HG03342 (cell line): ENCODE measurements at regions not wholly inside any gene's neighbourhood (a gene's known extent, or its start where the extent isn't known, plus 50 kb on each side); places are given as distances from the start of the nearest gene placed in this dataset.

ENCODE experiments used
- ATAC-seq: cut with Tn5 transposase; IDR thresholded peaks from one replicate; pipeline ENCODE4 v1.9.1; 2021; ENCODE audit warnings: mild to moderate bottlenecking, moderate library complexity; ENCODE audit not compliant: unreplicated experiment

DNA sequence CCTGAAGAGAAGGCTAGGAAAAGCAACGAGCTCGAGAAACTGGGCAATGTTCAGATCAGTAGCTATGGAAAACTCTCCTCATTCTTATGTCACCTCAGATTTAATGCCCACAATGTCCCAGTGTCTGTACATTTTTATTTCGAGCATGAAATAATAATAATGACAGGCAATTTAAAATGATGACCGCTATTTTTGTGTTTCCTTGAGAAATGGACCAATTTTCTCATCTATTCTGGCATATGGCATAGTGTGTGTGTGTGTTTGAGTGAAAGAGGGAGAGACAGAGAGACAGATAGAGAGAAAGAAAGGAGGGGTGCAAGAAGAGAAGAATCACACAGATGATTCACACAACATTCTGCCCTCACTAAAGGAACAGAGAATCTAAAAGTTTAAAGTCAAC, 119.1 kb upstream of the C1orf21 start:
- no peak for ATAC-seq

GRCh38 chr1:184270556-184270955, 116.3 kb upstream of the C1orf21 start:
- no peak for ATAC-seq

- no peak for ATAC-seq
Measured at GRCh38 chr1:184272175-184272866, 114.5 kb upstream of the C1orf21 start.

DNA sequence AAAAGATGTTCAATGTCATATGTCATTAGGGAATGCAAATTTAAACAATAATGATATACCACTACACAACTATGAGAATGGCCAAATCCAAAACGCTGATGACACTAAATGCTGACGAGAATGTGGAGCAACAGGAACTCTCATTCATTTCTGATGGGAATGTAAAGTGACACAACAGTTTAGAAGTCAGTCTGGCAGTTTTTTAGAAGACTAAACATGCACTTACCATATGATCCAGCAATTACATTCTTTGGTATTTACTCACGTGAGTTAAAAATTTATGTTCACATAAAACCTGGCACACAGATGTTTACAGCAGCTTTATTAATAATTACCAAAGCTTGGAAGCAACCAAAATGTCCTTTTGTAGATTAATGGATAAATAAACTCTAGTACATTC, 110.4 kb upstream of the C1orf21 start:
- no peak for ATAC-seq

DNA sequence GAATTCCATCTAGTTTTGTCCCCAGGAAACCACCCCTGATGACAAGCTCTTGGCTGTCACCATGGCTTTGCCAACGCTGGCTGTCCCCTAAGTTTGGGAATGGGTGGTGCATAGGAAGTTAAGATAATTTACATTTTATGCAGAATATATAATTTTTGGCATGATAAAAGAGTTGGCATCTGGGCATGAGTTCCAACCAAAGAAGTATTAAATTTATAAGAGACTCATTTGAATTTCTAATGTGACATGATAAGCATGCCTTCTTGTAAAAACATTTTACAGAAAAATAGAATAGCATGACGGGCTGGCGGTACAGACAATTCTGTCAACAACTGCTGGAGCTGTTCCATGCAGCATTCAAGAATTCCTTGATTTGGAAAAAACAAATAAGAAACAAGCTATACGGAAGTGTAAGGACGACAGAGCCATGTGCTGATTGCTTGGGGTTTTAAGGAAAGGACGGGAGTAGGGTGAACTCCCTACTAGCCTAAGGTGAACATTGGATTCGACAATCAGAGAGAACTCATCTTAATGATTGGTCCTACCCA, 106.8 kb upstream of the C1orf21 start:
- ATAC-seq: no peak

DNA sequence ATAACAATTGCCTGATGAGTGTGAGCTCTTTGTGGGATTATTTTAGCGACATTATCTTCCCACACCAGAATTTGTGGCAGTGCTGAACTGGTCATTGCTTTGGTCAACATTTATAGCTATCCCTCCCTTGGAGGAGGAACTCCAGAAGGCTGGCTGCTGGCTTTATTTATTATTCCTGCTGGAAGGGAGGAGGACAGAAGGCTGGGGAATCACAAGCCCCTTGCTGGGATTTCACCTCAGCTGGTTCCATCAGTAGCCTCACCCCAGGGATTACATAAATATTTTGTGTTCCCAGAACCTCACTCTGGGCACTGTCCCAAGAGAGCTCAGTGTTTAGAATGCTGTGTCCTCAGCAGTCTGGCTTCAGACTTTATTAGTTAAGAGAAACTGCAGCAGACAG, 102.8 kb upstream of the C1orf21 start:
- no peak for ATAC-seq

DNA sequence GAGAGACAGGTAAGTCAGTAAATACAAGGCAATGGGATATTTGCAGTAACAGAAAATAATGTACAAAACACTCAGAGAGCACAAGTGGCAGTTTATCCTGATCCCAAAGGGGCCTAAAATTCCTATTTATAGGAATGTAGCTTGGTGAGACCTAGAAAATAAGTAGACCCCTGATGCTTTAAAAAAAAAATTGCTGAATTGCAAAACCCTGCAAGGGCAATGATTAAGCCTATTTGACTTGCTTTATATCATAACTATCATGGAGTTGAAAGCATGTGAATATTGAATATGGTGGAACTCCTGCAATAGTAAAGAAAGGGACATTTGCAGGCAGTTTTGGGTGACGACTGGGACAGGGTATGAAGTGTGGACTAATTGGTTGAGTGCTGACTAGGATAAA, 101.9 kb upstream of the C1orf21 start:
- ATAC-seq: no peak

DNA sequence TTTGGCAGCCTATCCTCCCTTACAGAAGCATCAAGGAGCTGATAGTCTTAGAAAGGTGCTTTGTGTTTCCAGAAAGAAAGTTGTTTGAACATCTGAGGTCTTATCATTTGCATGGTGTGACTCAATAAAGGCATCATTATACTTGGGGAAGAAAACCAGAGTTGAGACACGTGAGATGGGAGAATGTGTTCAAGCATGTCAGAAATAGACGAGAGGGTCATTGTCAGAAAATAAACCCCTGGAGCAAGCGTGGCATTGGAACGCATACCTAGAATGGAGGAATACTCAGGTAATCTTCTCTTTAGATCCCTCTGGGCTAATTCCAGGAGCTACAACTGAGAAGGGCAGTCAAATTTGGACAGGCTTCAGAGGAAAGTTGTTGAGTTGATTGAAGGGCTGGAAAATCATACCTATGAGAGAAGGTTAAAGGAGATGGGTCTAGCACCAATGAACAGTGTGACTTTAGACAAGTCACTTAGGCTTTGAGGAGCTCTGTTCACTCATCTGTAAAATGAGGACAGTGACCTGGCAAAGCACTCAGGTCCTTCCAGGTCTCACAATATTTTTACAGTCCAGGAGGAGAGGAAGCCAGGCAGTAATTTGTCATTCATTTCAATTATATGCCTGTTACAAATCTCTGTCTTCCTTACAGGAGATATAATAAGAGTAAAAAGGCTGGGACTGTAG, 101.3 kb upstream of the C1orf21 start:
- no peak for ATAC-seq

GRCh38 chr1:184287001-184287400, 99.8 kb upstream of the C1orf21 start:
- no peak for ATAC-seq

GRCh38 chr1:184289825-184290550, 96.8 kb upstream of the C1orf21 start:
- ATAC-seq: no peak

GRCh38 chr1:184291701-184292100, 95.1 kb upstream of the C1orf21 start:
- no peak for ATAC-seq

GRCh38 chr1:184292101-184292500, 94.7 kb upstream of the C1orf21 start:
- ATAC-seq: no peak

- ATAC-seq: no peak
Measured at GRCh38 chr1:184294101-184294500, 92.7 kb upstream of the C1orf21 start.

DNA sequence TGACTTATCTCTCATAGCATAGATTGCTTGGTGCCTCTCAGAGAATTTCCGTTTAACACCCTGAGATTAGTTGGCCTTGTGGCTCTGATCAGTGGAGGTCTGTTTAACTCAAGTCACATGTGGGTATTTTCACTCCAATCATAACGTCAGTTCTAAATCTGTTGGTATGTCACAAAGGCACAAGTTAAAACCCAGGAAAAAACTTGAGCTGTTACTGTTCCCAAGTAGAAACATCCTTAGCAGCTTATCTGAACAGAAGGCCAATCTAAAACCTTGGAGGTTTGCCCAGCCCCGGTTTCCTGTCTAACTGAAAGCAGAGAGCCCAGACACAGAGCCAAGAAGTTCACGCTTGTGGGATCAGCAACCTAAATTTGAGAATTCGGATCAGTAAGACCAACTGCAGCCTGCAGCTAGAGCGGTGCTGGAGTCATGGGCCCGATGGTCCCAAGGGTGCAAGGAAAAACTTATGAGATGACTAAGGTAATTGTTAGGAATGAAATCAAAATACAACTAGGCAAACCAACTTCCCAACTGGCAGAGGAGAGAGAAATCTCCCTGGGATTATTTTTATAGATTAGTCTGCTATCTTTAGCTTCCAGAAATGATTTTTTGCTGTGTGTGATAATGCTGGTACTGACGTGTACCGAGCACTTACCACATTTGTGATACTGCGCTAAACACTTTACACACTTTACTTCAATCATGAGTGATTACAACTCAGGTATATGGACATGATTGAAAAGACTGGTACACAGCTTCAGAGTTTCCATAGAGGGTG, 90.2 kb upstream of the C1orf21 start:
- ATAC-seq: no peak

DNA sequence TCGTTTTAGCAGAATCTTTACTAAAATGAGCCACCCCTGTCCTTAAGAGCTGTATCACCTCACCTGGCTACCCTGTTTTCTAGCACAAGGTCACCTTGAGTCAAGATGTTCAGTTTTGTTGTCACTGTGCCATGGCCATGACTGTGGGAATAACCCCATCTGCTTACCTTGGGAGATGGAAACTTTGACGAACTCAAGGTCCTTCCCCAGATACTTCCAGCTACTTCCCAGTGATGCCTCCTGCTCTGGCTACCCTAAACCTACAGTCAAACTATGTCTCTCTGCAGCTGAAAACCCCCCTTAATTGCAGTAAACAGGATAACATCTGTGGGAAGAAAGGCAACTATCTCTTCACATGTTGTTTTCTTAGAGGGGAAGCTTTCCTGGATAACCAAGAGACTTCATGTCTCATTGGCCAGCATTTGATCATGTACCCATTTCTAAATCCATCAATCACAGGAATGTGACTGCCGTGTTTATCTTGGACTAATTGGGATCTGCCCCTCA, 89.5 kb upstream of the C1orf21 start:
- ATAC-seq: no peak

DNA sequence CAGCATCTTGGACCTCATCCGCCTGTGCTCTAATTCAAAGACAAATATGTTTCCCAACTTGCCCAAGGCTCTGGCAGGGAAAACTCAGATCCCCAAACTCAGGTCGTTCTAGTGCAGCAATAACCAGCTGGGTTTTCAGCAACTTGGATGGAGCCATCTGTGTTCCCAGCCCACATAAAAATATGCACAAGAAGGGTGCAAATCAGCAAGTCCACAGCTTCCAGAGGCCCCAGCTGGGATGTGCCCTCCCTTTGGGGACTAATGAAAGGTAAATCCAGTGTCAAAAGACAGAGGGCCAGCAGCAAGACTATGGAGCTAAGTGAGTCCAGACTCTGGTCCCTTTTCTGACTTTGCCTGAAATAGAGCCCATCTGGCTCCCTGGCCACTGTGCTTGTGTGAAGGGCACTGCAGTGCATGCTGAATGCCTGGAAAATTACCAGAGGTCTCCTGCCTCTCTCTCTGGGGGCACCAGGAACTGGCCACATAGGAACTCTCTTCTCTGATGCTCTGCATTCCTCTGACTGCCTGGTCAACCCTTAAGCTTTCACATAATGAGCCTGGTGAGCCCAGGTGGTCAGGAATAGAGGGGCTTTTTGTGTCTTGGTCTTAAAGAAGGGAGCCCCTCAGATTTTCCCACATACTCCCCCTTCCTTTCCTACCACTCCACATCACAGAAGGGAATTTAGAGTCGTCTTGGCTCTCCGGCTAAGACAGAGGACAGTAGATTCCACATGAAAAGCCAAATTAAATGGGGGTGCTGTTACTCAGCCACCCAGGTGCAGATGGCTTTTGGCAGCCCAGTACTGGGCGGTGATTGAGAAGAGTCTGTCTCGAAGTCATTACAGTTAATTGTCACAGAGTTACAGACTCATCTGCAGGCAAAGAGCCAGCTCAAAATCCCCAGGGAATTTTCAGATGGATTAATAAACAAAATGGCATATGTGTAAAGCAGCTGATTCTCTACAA, 88.1 kb upstream of the C1orf21 start:
- ATAC-seq: no peak

- no peak for ATAC-seq
Measured at GRCh38 chr1:184299406-184299790, 87.4 kb upstream of the C1orf21 start.

DNA sequence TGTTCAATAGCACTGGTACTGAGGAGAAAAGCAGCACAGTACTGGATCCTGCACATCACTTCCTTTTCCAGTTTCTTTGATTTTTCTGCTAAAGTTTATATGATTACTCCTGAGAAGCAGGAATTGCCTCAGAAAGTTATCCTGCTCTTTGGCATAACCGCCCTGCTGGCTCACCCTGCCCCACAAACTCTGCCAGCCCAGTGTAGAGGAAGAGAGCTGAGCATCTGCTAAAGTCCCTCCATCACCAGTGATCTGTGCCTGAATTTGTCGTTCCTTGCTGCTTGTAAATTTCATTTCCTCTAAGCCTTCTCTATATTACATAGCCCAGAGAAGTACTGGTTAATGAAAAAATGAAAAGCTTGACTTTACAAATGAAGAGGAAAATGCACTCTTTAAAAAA, 87.0 kb upstream of the C1orf21 start:
- no peak for ATAC-seq

GRCh38 chr1:184300446-184300845, 86.4 kb upstream of the C1orf21 start:
- ATAC-seq: no peak

DNA sequence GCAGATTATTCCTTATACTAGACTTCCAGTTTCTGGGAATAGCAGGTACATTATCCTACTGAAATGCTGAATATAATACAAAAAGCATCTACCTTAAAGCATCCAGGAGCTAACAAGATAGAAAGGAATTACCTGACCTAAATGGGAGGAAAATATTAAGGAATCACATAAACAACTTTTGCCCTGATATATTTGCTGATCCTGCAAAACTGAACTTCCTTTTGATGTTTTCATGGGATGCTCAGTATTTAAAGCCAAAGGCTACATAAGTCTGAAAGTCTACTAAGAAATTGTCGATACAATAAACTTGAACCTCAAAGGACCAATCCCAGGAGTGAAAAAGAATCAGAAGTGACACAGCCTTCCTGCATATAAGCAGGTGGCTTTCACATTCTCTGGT, 85.6 kb upstream of the C1orf21 start:
- no peak for ATAC-seq
